Trophoblast cell (in vitro differentiated cells and primary cell): ENCODE measurements at regions not wholly inside any gene's neighbourhood (a gene's known extent, or its start where the extent isn't known, plus 50 kb on each side); places are given as distances from the start of the nearest gene placed in this dataset.
A peak's percentile ranks its signal among the peaks of the same experiment; 100 is the strongest.
"Not testable (repeated sequence)": the region's sequence is repeated elsewhere in the genome, so short reads cannot be mapped to it uniquely, and the experiment has no call there.

Experiments
- DNase-seq, 2 donors: peaks; one replicate each; pipeline ENCODE4 v3.0.0-alpha.2; 2016
- H2AFZ ChIP-seq: 2 replicates; pipeline ENCODE4 v1.6.1; 2013; ENCODE audit warnings: low read length, moderate library complexity, mild to moderate bottlenecking; ENCODE audit not compliant: insufficient read depth, poor library complexity
- H2AK5ac ChIP-seq: 2 replicates; pipeline ENCODE4 v1.6.1; 2013; ENCODE audit warnings: mild to moderate bottlenecking, low read length
- H2BK120ac ChIP-seq: 2 replicates; pipeline ENCODE4 v1.6.1; 2013; ENCODE audit warnings: low read length, mild to moderate bottlenecking, moderate library complexity; ENCODE audit not compliant: insufficient read depth, poor library complexity
- H2BK12ac ChIP-seq: 2 replicates; pipeline ENCODE4 v1.6.1; 2013; ENCODE audit warnings: mild to moderate bottlenecking, low read length, moderate library complexity
- H2BK5ac ChIP-seq: 2 replicates; pipeline ENCODE4 v1.6.1; 2013; ENCODE audit warnings: low read length, low read depth, moderate library complexity, mild to moderate bottlenecking; ENCODE audit not compliant: poor library complexity
- H3K14ac ChIP-seq: 2 replicates; pipeline ENCODE4 v1.6.1; 2013; ENCODE audit warnings: mild to moderate bottlenecking, low read length
- H3K18ac ChIP-seq: 2 replicates; pipeline ENCODE4 v1.6.1; 2013; ENCODE audit warnings: mild to moderate bottlenecking, low read length
- H3K23ac ChIP-seq: 2 replicates; pipeline ENCODE4 v1.6.1; 2013; ENCODE audit warnings: low read length
- H3K27ac ChIP-seq: 2 replicates; pipeline ENCODE4 v1.5.1; 2013; ENCODE audit warnings: low read depth, mild to moderate bottlenecking, inconsistent platforms, low read length, moderate library complexity
- H3K27me3 ChIP-seq: 2 replicates; pipeline ENCODE4 v1.6.1; 2013; ENCODE audit warnings: inconsistent platforms, mild to moderate bottlenecking, low read length, moderate library complexity; ENCODE audit not compliant: insufficient read depth
- H3K36me3 ChIP-seq, 2 experiments: 1 replicate in 1 of 2; 2 replicates in 1 of 2; pipeline ENCODE4 v1.6.1; 2013; ENCODE audit warnings: low read length in 2 of 2, mild to moderate bottlenecking in 2 of 2, moderate library complexity in 1 of 2; ENCODE audit not compliant: insufficient read depth in 2 of 2, control insufficient read depth in 1 of 2
- H3K4ac ChIP-seq: 2 replicates; pipeline ENCODE4 v1.6.1; 2013; ENCODE audit warnings: low read depth, mild to moderate bottlenecking, low read length, moderate library complexity
- H3K4me1 ChIP-seq, 2 experiments: 1 replicate in 1 of 2; 2 replicates in 1 of 2; pipeline ENCODE4 v1.6.1; 2013; ENCODE audit warnings: low read length in 2 of 2, mild to moderate bottlenecking in 2 of 2, moderate library complexity in 1 of 2; ENCODE audit not compliant: insufficient read depth in 2 of 2, control insufficient read depth in 1 of 2
- H3K4me2 ChIP-seq: 2 replicates; pipeline ENCODE4 v1.6.1; 2013; ENCODE audit warnings: inconsistent platforms, mild to moderate bottlenecking, low read length, moderate library complexity
- H3K4me3 ChIP-seq: 2 replicates; pipeline ENCODE4 v1.5.1; 2013; ENCODE audit warnings: mild to moderate bottlenecking, low read depth, low read length, inconsistent platforms
- H3K79me1 ChIP-seq: one replicate; pipeline ENCODE4 v1.6.1; 2013; ENCODE audit warnings: low read length
- H3K79me2 ChIP-seq: 2 replicates; pipeline ENCODE4 v1.6.1; 2013; ENCODE audit warnings: low read length, mild to moderate bottlenecking; ENCODE audit not compliant: control insufficient read depth, insufficient read depth, poor library complexity
- H3K9ac ChIP-seq: 2 replicates; pipeline ENCODE4 v1.6.1; 2013; ENCODE audit warnings: mild to moderate bottlenecking, low read length
- H3K9me3 ChIP-seq: 2 replicates; pipeline ENCODE4 v1.6.1; 2013; ENCODE audit warnings: low read depth, mild to moderate bottlenecking, control low read depth, inconsistent platforms, low read length; ENCODE audit not compliant: insufficient read depth
- H4K12ac ChIP-seq: 2 replicates; pipeline ENCODE4 v1.6.1; 2013; ENCODE audit warnings: low read depth, mild to moderate bottlenecking, low read length, moderate library complexity
- H4K8ac ChIP-seq: 2 replicates; pipeline ENCODE4 v1.6.1; 2013; ENCODE audit warnings: low read depth, mild to moderate bottlenecking, low read length, moderate library complexity
- H4K91ac ChIP-seq: one replicate; pipeline ENCODE4 v1.6.1; 2013; ENCODE audit warnings: low read depth, mild to moderate bottlenecking, low read length, moderate library complexity
- WGBS: extraction: QIAGEN DNeasy Blood & Tissue Kit; methylation state at CpG from one replicate; pipeline ENCODE4 v1.1.7; 2013; ENCODE audit warnings: missing lambda C conversion rate; ENCODE audit not compliant: insufficient read length, insufficient coverage; ENCODE audit errors: extremely low coverage; 5-methylcytosine and 5-hydroxymethylcytosine counted together

GRCh38 chr6:85912582-85912981 lies 269.9 kb upstream of the SYNCRIP start:
- H3K79me1 ChIP-seq = no peaks in the 10 kb centered on the region
- H3K4me1 ChIP-seq = no peaks in the 10 kb centered on the region
- no peaks in the 10 kb centered on the region for H3K9me3 ChIP-seq
- H3K14ac ChIP-seq = no peak overlapping the region
- no peak overlapping the region for H2BK12ac ChIP-seq
- H3K36me3 ChIP-seq = no peaks in the 10 kb centered on the region
- H2AK5ac ChIP-seq = no peak overlapping the region
- no peak for DNase-seq
- no peak overlapping the region for H3K9ac ChIP-seq
- H3K4me3 ChIP-seq = no peak overlapping the region
- H4K8ac ChIP-seq = no peak overlapping the region
- H2AFZ ChIP-seq = no peak overlapping the region
- no peak overlapping the region for H3K4ac ChIP-seq
- no peak overlapping the region for H3K4me2 ChIP-seq
- no peak overlapping the region for H2BK5ac ChIP-seq
- H3K79me2 ChIP-seq = no peaks in the 10 kb centered on the region
- H4K12ac ChIP-seq = no peak overlapping the region
- H3K18ac ChIP-seq = no peak overlapping the region
- no peak overlapping the region for H3K23ac ChIP-seq
- H2BK120ac ChIP-seq = no peak overlapping the region
- H3K27ac ChIP-seq = no peak overlapping the region
- no CpG with 5 or more reads among the region's 3 CpGs for WGBS
- H4K91ac ChIP-seq = no peak overlapping the region
- H3K27me3 ChIP-seq = no peaks in the 10 kb centered on the region

GRCh38 chr6:85911067-85911466 lies 268.4 kb upstream of the SYNCRIP start:
- no peaks in the 10 kb centered on the region for H3K4me1 ChIP-seq
- DNase-seq = peak; percentile 13 to 17
- no peak overlapping the region for H4K12ac ChIP-seq
- H2BK5ac ChIP-seq = no peak overlapping the region
- no peaks in the 10 kb centered on the region for H3K79me2 ChIP-seq
- H3K14ac ChIP-seq = no peak overlapping the region
- no peak overlapping the region for H2AFZ ChIP-seq
- no peak overlapping the region for H3K4me3 ChIP-seq
- H3K36me3 ChIP-seq = no peaks in the 10 kb centered on the region
- no peak overlapping the region for H4K91ac ChIP-seq
- no peak overlapping the region for H2BK120ac ChIP-seq
- H2AK5ac ChIP-seq = no peak overlapping the region
- no CpG with 5 or more reads among the region's 9 CpGs for WGBS
- no peaks in the 10 kb centered on the region for H3K9me3 ChIP-seq
- H3K27ac ChIP-seq = no peak overlapping the region
- no peaks in the 10 kb centered on the region for H3K79me1 ChIP-seq
- H3K27me3 ChIP-seq = no peaks in the 10 kb centered on the region
- no peak overlapping the region for H2BK12ac ChIP-seq
- no peak overlapping the region for H4K8ac ChIP-seq
- H3K18ac ChIP-seq = no peak overlapping the region
- H3K4ac ChIP-seq = no peak overlapping the region
- no peak overlapping the region for H3K23ac ChIP-seq
- no peak overlapping the region for H3K4me2 ChIP-seq
- H3K9ac ChIP-seq = no peak overlapping the region

- not testable (repeated sequence) for H4K12ac ChIP-seq, H4K91ac ChIP-seq, H3K4me1 ChIP-seq, H3K9me3 ChIP-seq, DNase-seq, H2BK5ac ChIP-seq, H3K4me3 ChIP-seq, H2AK5ac ChIP-seq, H2BK120ac ChIP-seq, H3K14ac ChIP-seq, H3K36me3 ChIP-seq, H4K8ac ChIP-seq, H2AFZ ChIP-seq, H3K27me3 ChIP-seq, H3K79me1 ChIP-seq, H2BK12ac ChIP-seq, H3K9ac ChIP-seq, H3K79me2 ChIP-seq, H3K4me2 ChIP-seq, H3K23ac ChIP-seq, H3K18ac ChIP-seq, H3K4ac ChIP-seq, H3K27ac ChIP-seq
- no CpG with 5 or more reads among the region's 4 CpGs for WGBS
Observed at GRCh38 chr6:85908120-85908519, 265.4 kb upstream of the SYNCRIP start.

- Histone ChIP-seq H3K18ac (no peak overlapping the region), H3K9ac (no peak overlapping the region), H3K79me1 (no peaks in the 10 kb centered on the region), H3K9me3 (peaks cover 5% of the 10 kb centered on the region), H3K27ac (no peak overlapping the region), H3K27me3 (no peaks in the 10 kb centered on the region), H3K36me3 (no peaks in the 10 kb centered on the region), H3K14ac (no peak overlapping the region), H3K4me3 (no peak overlapping the region), H2AK5ac (no peak overlapping the region), H2BK12ac (no peak overlapping the region), H4K91ac (no peak overlapping the region), H3K23ac (no peak overlapping the region), H3K4me2 (no peak overlapping the region), H2BK120ac (no peak overlapping the region), H4K12ac (no peak overlapping the region), H3K79me2 (no peaks in the 10 kb centered on the region), H3K4me1 (no peaks in the 10 kb centered on the region), H4K8ac (no peak overlapping the region), H2BK5ac (no peak overlapping the region), H3K4ac (no peak overlapping the region), H2AFZ (no peak overlapping the region)
- DNase-seq = no peak
- WGBS = no CpG with 5 or more reads among the region's 3 CpGs
Observed at GRCh38 chr6:85892346-85892745, 249.7 kb upstream of the SYNCRIP start.

GRCh38 chr6:85887461-85887860 lies 244.8 kb upstream of the SYNCRIP start:
- no peak overlapping the region for H3K4me3 ChIP-seq
- H4K12ac ChIP-seq = no peak overlapping the region
- H2BK120ac ChIP-seq = no peak overlapping the region
- H3K79me1 ChIP-seq = no peaks in the 10 kb centered on the region
- no peaks in the 10 kb centered on the region for H3K9me3 ChIP-seq
- H2AK5ac ChIP-seq = no peak overlapping the region
- DNase-seq = no peak
- H4K91ac ChIP-seq = no peak overlapping the region
- no peak overlapping the region for H2BK5ac ChIP-seq
- H3K36me3 ChIP-seq = no peaks in the 10 kb centered on the region
- no peak overlapping the region for H3K23ac ChIP-seq
- no peak overlapping the region for H2AFZ ChIP-seq
- H3K79me2 ChIP-seq = no peaks in the 10 kb centered on the region
- H3K27ac ChIP-seq = no peak overlapping the region
- H2BK12ac ChIP-seq = no peak overlapping the region
- no peaks in the 10 kb centered on the region for H3K27me3 ChIP-seq
- no peak overlapping the region for H3K9ac ChIP-seq
- no peak overlapping the region for H4K8ac ChIP-seq
- H3K14ac ChIP-seq = no peak overlapping the region
- no peaks in the 10 kb centered on the region for H3K4me1 ChIP-seq
- no peak overlapping the region for H3K4ac ChIP-seq
- H3K4me2 ChIP-seq = no peak overlapping the region
- H3K18ac ChIP-seq = no peak overlapping the region
